Heart left ventricle (tissue), 16 donors: ENCODE measurements at regions not wholly inside any gene's neighbourhood (a gene's known extent, or its start where the extent isn't known, plus 50 kb on each side); places are given as distances from the start of the nearest gene placed in this dataset.

Source experiments
- ATAC-seq, 4 donors: fragments of 200-7000 bp; cut with Tn5 transposase; one replicate each; pipeline ENCODE4 v1.9.1; 2020 to 2022; ENCODE audit warnings: moderate library complexity in 4 of 4, mild to moderate bottlenecking in 3 of 4, moderate number of reproducible peaks in 1 of 4
- DNase-seq, 5 donors: peaks; one replicate each; pipeline ENCODE4 v3.0.0-alpha.2; 2020
- H3K27ac ChIP-seq, 12 donors: fragments of 200-600 bp; sonication (generic) in 4 of 12; one replicate each; pipeline versions ENCODE4 v1.5.0 to v1.8.0; 2016 to 2022; ENCODE audit warnings: mild to moderate bottlenecking in 2 of 12
- H3K27me3 ChIP-seq, 9 donors: fragments of 200-600 bp; sonication (generic) in 2 of 9; one replicate each; pipeline versions ENCODE4 v1.5.1 to v1.8.0; 2016 to 2022; ENCODE audit warnings: mild to moderate bottlenecking in 3 of 9
- H3K36me3 ChIP-seq, 9 donors: fragments of 200-600 bp; sonication (generic) in 2 of 9; one replicate each; pipeline versions ENCODE4 v1.5.0 to v1.8.0; 2018 to 2022; ENCODE audit warnings: mild to moderate bottlenecking in 2 of 9
- H3K4me1 ChIP-seq, 12 donors: fragments of 200-600 bp; sonication (generic) in 4 of 12; one replicate each; pipeline versions ENCODE4 v1.5.0 to v1.8.0; 2016 to 2022; ENCODE audit warnings: mild to moderate bottlenecking in 3 of 12
- H3K4me3 ChIP-seq, 12 donors: fragments of 200-600 bp; sonication (generic) in 4 of 12; one replicate each; pipeline versions ENCODE4 v1.5.0 to v1.8.0; 2017 to 2022; ENCODE audit warnings: mild to moderate bottlenecking in 9 of 12, moderate library complexity in 4 of 12
- H3K9me3 ChIP-seq, 12 donors: fragments of 200-600 bp; sonication (generic) in 4 of 12; one replicate each; pipeline versions ENCODE4 v1.5.0 to v1.8.0; 2016 to 2022; ENCODE audit warnings: mild to moderate bottlenecking in 1 of 12
- CTCF ChIP-seq, 12 donors: fragments of 200-600 bp; sonication (generic) in 4 of 12; IDR thresholded peaks; one replicate each; pipeline versions ENCODE4 v1.5.0 to v1.8.0; 2018 to 2022; ENCODE audit warnings: antibody characterized with exemption in 12 of 12, mild to moderate bottlenecking in 5 of 12
- POLR2A ChIP-seq, 2 donors: fragments of 450-650 bp; IDR thresholded peaks; one replicate each; pipeline ENCODE4 v1.6.1; 2017; ENCODE audit warnings: antibody characterized with exemption in 2 of 2, mild to moderate bottlenecking in 2 of 2, moderate library complexity in 2 of 2
- WGBS, 4 donors: extraction: QIAGEN DNeasy Blood & Tissue Kit in 2 of 4; methylation state at CpG; one replicate each; pipeline versions ENCODE4 v1.1.5 to v1.1.7; 2013 to 2018; 5-methylcytosine and 5-hydroxymethylcytosine counted together
- intact Hi-C, 10 donors: fragments of 100-400 bp; cut with DNase I; formaldehyde crosslinking; loops; one replicate each; pipeline versions ENCODE4 v1.11.1 to v1.14.2; 2022
- donor health status: ischemic (EF 13 %, LVEDD 7.1; RV severe dilation, severe dysfunction).
- donor health status: healthy with polysubstance abuse.
- donor health status: DM: no; HTN: yes; CAD: no.
- donor health status: DM: no; HTN: no; CAD: no.
- donor health status: ischemic (EF 25% LVEDD 6.9; RV normal size, moderate dysfunction).
- donor health status: ischemic (EF 25% LVEDD 5.7; RV mildly dilated, moderate dysfunction).
- donor health status: healthy.
- donor health status: DM: yes; HTN: yes; CAD: no.
- donor health status: ischemic (EF 35%, LVEDD 5.7; RV mildly dilated, moderate dysfunction).
- donor health status: nonischemic (EF 11% LVEDD 7.7; RV severe dilation, severe dysfunction).
- donor health status: DM: yes; HTN: yes; CAD: no.
- donor health status: PGD.
- donor health status: ischemic (EF 29% LVEDD 5.4; RV normal size, mild dysfunction).
- donor health status: nonischemic (EF 23%, LVEDD 6.1; RV moderate dilation, normal function).

- Histone ChIP-seq H3K36me3 (no peaks in the 10 kb centered on the region), H3K4me3 (no peak overlapping the region), H3K27me3 (no peaks in the 10 kb centered on the region), H3K27ac (no peak overlapping the region), H3K9me3 (no peaks in the 10 kb centered on the region), H3K4me1 (no peaks in the 10 kb centered on the region)
- intact Hi-C loops, result no loop called here
- ATAC-seq (no peak), DNase-seq (no peak)
- WGBS, 4 donors, result 81 to 91% (median 90%) methylated on average over 2 of the region's 2 CpGs
- TF ChIP-seq CTCF (IDR thresholded peaks at IDR 0.05), result no peak
- no peak for TF ChIP-seq POLR2A (IDR thresholded peaks at IDR 0.05)
Measured at GRCh38 chr20:60704147-60704546, 547.9 kb upstream of the CDH4 start.

- intact Hi-C loops, result no loop called here
- TF ChIP-seq POLR2A (IDR thresholded peaks at IDR 0.05) (no peak), CTCF (IDR thresholded peaks at IDR 0.05) (no peak)
- Histone ChIP-seq H3K4me1 (no peaks in the 10 kb centered on the region), H3K27ac (no peak overlapping the region), H3K4me3 (no peak overlapping the region), H3K27me3 (peaks cover 0 to 12% (median 0%) of the 10 kb centered on the region in 9 donors), H3K36me3 (no peaks in the 10 kb centered on the region), H3K9me3 (no peaks in the 10 kb centered on the region)
- ATAC-seq (no peak), DNase-seq (no peak)
- 84 to 93% (median 89%) methylated on average over 2 of the region's 2 CpGs for WGBS, 4 donors
Measured at GRCh38 chr20:60713396-60713795, 538.7 kb upstream of the CDH4 start.

- TF ChIP-seq POLR2A (IDR thresholded peaks at IDR 0.05) (no peak), CTCF (IDR thresholded peaks at IDR 0.05) (no peak)
- Histone ChIP-seq H3K27me3 (peaks cover 0 to 17% (median 0%) of the 10 kb centered on the region in 9 donors), H3K4me1 (no peaks in the 10 kb centered on the region), H3K4me3 (no peak overlapping the region), H3K9me3 (no peaks in the 10 kb centered on the region), H3K36me3 (no peaks in the 10 kb centered on the region), H3K27ac (no peak overlapping the region)
- 68 to 89% (median 74%) methylated on average over 9 of the region's 9 CpGs for WGBS, 4 donors
- no peak for ATAC-seq
- DNase-seq, result no peak
- intact Hi-C loops, result no loop called here
Measured at GRCh38 chr20:60715172-60715571, 536.9 kb upstream of the CDH4 start.

- intact Hi-C loops, result no loop called here
- Histone ChIP-seq H3K4me3 (no peak overlapping the region), H3K27ac (no peak overlapping the region), H3K4me1 (no peaks in the 10 kb centered on the region), H3K36me3 (no peaks in the 10 kb centered on the region), H3K9me3 (no peaks in the 10 kb centered on the region), H3K27me3 (peaks cover 0 to 10% (median 0%) of the 10 kb centered on the region in 9 donors)
- no peak for DNase-seq
- TF ChIP-seq CTCF (IDR thresholded peaks at IDR 0.05) (no peak), POLR2A (IDR thresholded peaks at IDR 0.05) (no peak)
- no peak for ATAC-seq
- 42 to 57% (median 51%) methylated on average over 11 of the region's 11 CpGs for WGBS, 4 donors
Measured at GRCh38 chr20:60718743-60719480, 533.1 kb upstream of the CDH4 start.
